GM12878 (cell line): ENCODE measurements at regions not wholly inside any gene's neighbourhood (a gene's known extent, or its start where the extent isn't known, plus 50 kb on each side); places are given as distances from the start of the nearest gene placed in this dataset.

Experiments used
- ASH2L ChIP-seq: fragments of 300-600, 200-600 bp; sonication (generic); IDR thresholded peaks from 2 replicates; pipeline ENCODE4 v1.6.1; 2017; ENCODE audit warnings: low read depth, mild to moderate bottlenecking, borderline replicate concordance
- BACH1 ChIP-seq: fragments of 450-650 bp; IDR thresholded peaks from 2 replicates; pipeline ENCODE4 v1.6.1; 2017; ENCODE audit warnings: mild to moderate bottlenecking, borderline replicate concordance
- BCL11A ChIP-seq: IDR thresholded peaks from 2 replicates; pipeline ENCODE4 v1.6.1; 2011; ENCODE audit warnings: low read depth, low read length
- BRCA1 ChIP-seq: IDR thresholded peaks from 2 replicates; pipeline ENCODE4 v1.6.1; 2011; ENCODE audit warnings: low read depth, low read length, improper control_type of control experiment
- CBFB ChIP-seq: IDR thresholded peaks from 2 replicates; pipeline ENCODE4 v1.6.1; 2016; ENCODE audit warnings: antibody characterized with exemption, low read depth
- CEBPZ ChIP-seq: fragments of 150-350 bp; IDR thresholded peaks from 2 replicates; pipeline ENCODE4 v1.6.1; 2016; ENCODE audit warnings: low read depth, low read length
- CHD1 ChIP-seq: IDR thresholded peaks from 2 replicates; pipeline ENCODE4 v1.6.1; 2012; ENCODE audit warnings: low read depth, low read length, improper control_type of control experiment
- EGR1 ChIP-seq, 2 experiments: IDR thresholded peaks; 1 replicate in 1 of 2; 2 replicates in 1 of 2; pipeline ENCODE4 v1.6.1; 2011 to 2012; ENCODE audit warnings: low read depth in 2 of 2, low read length in 2 of 2, borderline replicate concordance in 1 of 2, mild to moderate bottlenecking in 1 of 2, moderate library complexity in 1 of 2
- GATAD2B ChIP-seq: fragments of 450-650 bp; conservative IDR thresholded peaks from 2 replicates; pipeline ENCODE4 v1.6.1; 2017; ENCODE audit warnings: low read depth, mild to moderate bottlenecking, moderate library complexity
- MXI1 ChIP-seq: fragments of 150-350 bp; IDR thresholded peaks from 2 replicates; pipeline ENCODE4 v1.6.1; 2011; ENCODE audit warnings: low read depth, mild to moderate bottlenecking, inconsistent platforms, low read length, improper control_type of control experiment
- NFYA ChIP-seq: IDR thresholded peaks from 2 replicates; pipeline ENCODE4 v1.6.1; 2011; ENCODE audit warnings: low read depth, mild to moderate bottlenecking, low read length, improper control_type of control experiment, borderline replicate concordance
- NR2C1 ChIP-seq: fragments of 450-650 bp; IDR thresholded peaks from 2 replicates; pipeline ENCODE4 v1.6.1; 2017; ENCODE audit warnings: antibody characterized with exemption, mild to moderate bottlenecking, moderate library complexity
- RB1 ChIP-seq: fragments of 450-650 bp; formaldehyde crosslinking; IDR thresholded peaks from 2 replicates; pipeline ENCODE4 v1.6.1; 2017; ENCODE audit warnings: mild to moderate bottlenecking, borderline replicate concordance
- SIX5 ChIP-seq: IDR thresholded peaks from 2 replicates; pipeline ENCODE4 v1.6.1; 2011; ENCODE audit warnings: mild to moderate bottlenecking, low read depth, low read length, moderate library complexity; ENCODE audit not compliant: severe bottlenecking
- SMAD5 ChIP-seq: IDR thresholded peaks from 2 replicates; pipeline ENCODE4 v1.6.1; 2016; ENCODE audit warnings: antibody characterized with exemption, low read depth
- ZNF687 ChIP-seq: fragments of 450-650 bp; IDR thresholded peaks from 2 replicates; pipeline ENCODE4 v1.6.1; 2017; ENCODE audit warnings: mild to moderate bottlenecking, moderate library complexity
- TF ChIP-seq, protein P1 (sequence below): IDR thresholded peaks from 2 replicates; pipeline ENCODE4 v1.6.1; 2011; ENCODE audit warnings: low read depth, mild to moderate bottlenecking, low read length, moderate library complexity, borderline replicate concordance; ENCODE audit errors: extremely low read depth
- TF ChIP-seq, protein P2 (sequence below): fragments of 450-650 bp; IDR thresholded peaks from 2 replicates; pipeline ENCODE4 v1.6.1; 2017; ENCODE audit warnings: mild to moderate bottlenecking, low read depth, inconsistent platforms; ENCODE audit not compliant: poor library complexity, severe bottlenecking

DNA sequence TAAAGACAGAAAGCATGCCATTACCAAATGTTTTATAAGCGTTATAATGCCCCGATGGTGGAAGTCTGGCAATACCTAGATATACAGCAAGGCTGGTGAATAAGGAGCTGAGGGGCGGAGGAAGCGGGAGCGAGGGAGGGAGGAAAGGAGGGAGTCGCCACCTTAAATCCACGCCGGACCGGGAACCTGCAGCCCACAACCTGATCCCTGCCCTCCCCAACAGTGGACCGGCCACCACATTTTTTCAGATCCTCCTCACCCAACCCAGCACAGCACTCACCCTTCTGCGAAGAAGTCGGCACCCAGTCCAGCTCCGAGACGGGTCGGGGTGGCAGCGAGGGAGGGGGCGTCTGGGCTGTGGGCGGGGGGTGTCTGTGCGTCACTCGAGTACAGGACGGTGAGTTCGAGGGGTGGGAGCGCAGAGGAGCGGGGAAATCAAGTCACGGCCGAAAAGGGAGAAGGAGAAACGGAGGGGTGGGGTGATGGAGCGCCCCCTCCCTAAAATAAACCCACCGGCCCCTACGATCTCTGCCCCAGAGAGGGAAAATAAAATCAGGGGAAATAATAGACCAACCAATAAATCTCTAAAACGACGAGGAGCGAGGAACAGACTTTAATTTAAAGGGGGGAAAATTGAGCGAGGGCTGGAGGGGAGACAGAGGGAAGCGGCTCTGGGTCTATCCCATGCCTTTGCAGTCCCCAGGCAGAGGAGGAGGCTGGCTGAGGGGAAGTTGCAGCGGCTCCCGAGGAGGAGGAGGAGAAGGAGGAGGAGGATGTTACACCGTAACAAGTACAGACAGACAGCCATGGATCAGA is 96.5 kb upstream of the SERTAD2 start (continued):
- no peak for TF ChIP-seq BCL11A
- peak; percentile 50 for TF ChIP-seq GATAD2B
- TF ChIP-seq, protein P1, sequence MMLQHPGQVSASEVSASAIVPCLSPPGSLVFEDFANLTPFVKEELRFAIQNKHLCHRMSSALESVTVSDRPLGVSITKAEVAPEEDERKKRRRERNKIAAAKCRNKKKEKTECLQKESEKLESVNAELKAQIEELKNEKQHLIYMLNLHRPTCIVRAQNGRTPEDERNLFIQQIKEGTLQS: no peak
- no peak for TF ChIP-seq SIX5
- no peak for TF ChIP-seq NR2C1
- TF ChIP-seq EGR1 (IDR thresholded peaks at IDR 0.05; ENCODE audit: borderline replicate concordance in 1 of 2, low read depth in 2 of 2, low read length in 2 of 2): no peak; a peak in 1 of 3 replicates
- TF ChIP-seq BACH1: no peak
- no peak; the same call in 1 of the 2 replicates for TF ChIP-seq RB1
- no peak for TF ChIP-seq NFYA
- no peak; the same call in 1 of the 2 replicates for TF ChIP-seq MXI1
- no peak for TF ChIP-seq BRCA1
- peak; percentile 19; the same call in 1 of the 2 replicates for TF ChIP-seq ZNF687
- TF ChIP-seq, protein P2, sequence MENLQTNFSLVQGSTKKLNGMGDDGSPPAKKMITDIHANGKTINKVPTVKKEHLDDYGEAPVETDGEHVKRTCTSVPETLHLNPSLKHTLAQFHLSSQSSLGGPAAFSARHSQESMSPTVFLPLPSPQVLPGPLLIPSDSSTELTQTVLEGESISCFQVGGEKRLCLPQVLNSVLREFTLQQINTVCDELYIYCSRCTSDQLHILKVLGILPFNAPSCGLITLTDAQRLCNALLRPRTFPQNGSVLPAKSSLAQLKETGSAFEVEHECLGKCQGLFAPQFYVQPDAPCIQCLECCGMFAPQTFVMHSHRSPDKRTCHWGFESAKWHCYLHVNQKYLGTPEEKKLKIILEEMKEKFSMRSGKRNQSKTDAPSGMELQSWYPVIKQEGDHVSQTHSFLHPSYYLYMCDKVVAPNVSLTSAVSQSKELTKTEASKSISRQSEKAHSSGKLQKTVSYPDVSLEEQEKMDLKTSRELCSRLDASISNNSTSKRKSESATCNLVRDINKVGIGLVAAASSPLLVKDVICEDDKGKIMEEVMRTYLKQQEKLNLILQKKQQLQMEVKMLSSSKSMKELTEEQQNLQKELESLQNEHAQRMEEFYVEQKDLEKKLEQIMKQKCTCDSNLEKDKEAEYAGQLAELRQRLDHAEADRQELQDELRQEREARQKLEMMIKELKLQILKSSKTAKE: peak; percentile 5
- TF ChIP-seq CBFB: no peak
- TF ChIP-seq ASH2L: no peak
- 0 out of 2 replicates have a peak, but pooled peaks have one; percentile 22 for TF ChIP-seq CHD1
- TF ChIP-seq SMAD5: no peak
- no peak for TF ChIP-seq CEBPZ
